SK-N-SH treated with all-trans-retinoic acid at 6 μM for 48 hours (cell line): ENCODE measurements at regions not wholly inside any gene's neighbourhood (a gene's known extent, or its start where the extent isn't known, plus 50 kb on each side); places are given as distances from the start of the nearest gene placed in this dataset.

Experiments used
- ATAC-seq: fragments of 200-7000 bp; cut with Tn5 transposase; 3 replicates; pipeline ENCODE4 v1.9.1; 2020; ENCODE audit warnings: mild to moderate bottlenecking, moderate library complexity
- ARNTL ChIP-seq: fragments of 450-650 bp; formaldehyde crosslinking; IDR thresholded peaks from 2 replicates; pipeline ENCODE4 v1.5.0; 2020; ENCODE audit warnings: low read depth, mild to moderate bottlenecking, moderate library complexity, borderline replicate concordance
- BACH2 ChIP-seq: fragments of 250-450 bp; sonication (Bioruptor Pico); IDR thresholded peaks from 2 replicates; pipeline ENCODE4 v1.9.0; 2021; ENCODE audit warnings: mild to moderate bottlenecking, borderline replicate concordance
- CSDC2 ChIP-seq: fragments of 250-450 bp; sonication (Bioruptor Pico); IDR thresholded peaks from 2 replicates; pipeline ENCODE4 v1.5.0; 2020; ENCODE audit warnings: mild to moderate bottlenecking, moderate library complexity
- ESRRG ChIP-seq: fragments of 250-450 bp; sonication (Bioruptor Pico); IDR thresholded peaks from 2 replicates; pipeline ENCODE4 v1.6.1; 2021; ENCODE audit warnings: mild to moderate bottlenecking
- GLIS3 ChIP-seq: fragments of 250-450 bp; sonication (Bioruptor Pico); IDR thresholded peaks from 2 replicates; pipeline ENCODE4 v1.5.0; 2020; ENCODE audit warnings: mild to moderate bottlenecking, moderate library complexity
- ISL1 ChIP-seq: fragments of 250-450 bp; sonication (Bioruptor Pico); IDR thresholded peaks from 2 replicates; pipeline ENCODE4 v2.1.2; 2022; ENCODE audit warnings: mild to moderate bottlenecking, moderate library complexity
- OSR1 ChIP-seq: fragments of 250-450 bp; sonication (Bioruptor Pico); IDR thresholded peaks from 2 replicates; pipeline ENCODE4 v1.8.0; 2022; ENCODE audit warnings: moderate library complexity, mild to moderate bottlenecking, inconsistent platforms
- PATZ1 ChIP-seq: fragments of 250-450 bp; sonication (Bioruptor Pico); IDR thresholded peaks from 2 replicates; pipeline ENCODE4 v1.8.0; 2020; ENCODE audit warnings: mild to moderate bottlenecking, moderate library complexity, borderline replicate concordance
- PPARA ChIP-seq: fragments of 250-450 bp; sonication (Bioruptor Pico); IDR thresholded peaks from 2 replicates; pipeline ENCODE4 v1.5.0; 2020; ENCODE audit warnings: mild to moderate bottlenecking, borderline replicate concordance
- RARB ChIP-seq: fragments of 250-450 bp; sonication (Bioruptor Pico); IDR thresholded peaks from 2 replicates; pipeline ENCODE4 v1.8.0; 2021; ENCODE audit warnings: mild to moderate bottlenecking, moderate library complexity
- TCF4 ChIP-seq: fragments of 250-450 bp; sonication (Bioruptor Pico); IDR thresholded peaks from 2 replicates; pipeline ENCODE4 v1.8.0; 2021; ENCODE audit warnings: mild to moderate bottlenecking, moderate library complexity, borderline replicate concordance
- TOX ChIP-seq: fragments of 250-450 bp; sonication (Bioruptor Pico); IDR thresholded peaks from 2 replicates; pipeline ENCODE4 v1.8.0; 2021; ENCODE audit warnings: mild to moderate bottlenecking, moderate library complexity, borderline replicate concordance
- ZFP3 ChIP-seq: fragments of 250-450 bp; sonication (Bioruptor Pico); IDR thresholded peaks from 2 replicates; pipeline ENCODE4 v1.5.0; 2020; ENCODE audit warnings: mild to moderate bottlenecking, moderate library complexity
- ZFP30 ChIP-seq: fragments of 450-650 bp; formaldehyde crosslinking; IDR thresholded peaks from 2 replicates; pipeline ENCODE4 v1.5.0; 2022; ENCODE audit warnings: mild to moderate bottlenecking, moderate library complexity
- ZNF70 ChIP-seq: fragments of 450-650 bp; formaldehyde crosslinking; IDR thresholded peaks from 2 replicates; pipeline ENCODE4 v1.5.0; 2020; ENCODE audit warnings: mild to moderate bottlenecking, moderate library complexity
- ZNF8 ChIP-seq: fragments of 450-650 bp; formaldehyde crosslinking; IDR thresholded peaks from 2 replicates; pipeline ENCODE4 v1.5.0; 2020; ENCODE audit warnings: mild to moderate bottlenecking, moderate library complexity
- TF ChIP-seq, protein P1 (sequence below): fragments of 250-450 bp; sonication (Bioruptor Pico); IDR thresholded peaks from 2 replicates; pipeline ENCODE4 v1.5.0; 2020; ENCODE audit warnings: mild to moderate bottlenecking, moderate library complexity
- TF ChIP-seq, protein P2 (sequence below): fragments of 250-450 bp; sonication (Bioruptor Pico); IDR thresholded peaks from 2 replicates; pipeline ENCODE4 v1.5.1; 2021; ENCODE audit warnings: mild to moderate bottlenecking, moderate library complexity
- TF ChIP-seq, protein P3 (sequence below): fragments of 250-450 bp; sonication (Bioruptor Pico); IDR thresholded peaks from 2 replicates; pipeline ENCODE4 v1.8.0; 2021; ENCODE audit warnings: low read depth, mild to moderate bottlenecking, moderate library complexity, borderline replicate concordance
- TF ChIP-seq, protein P4 (sequence below): fragments of 250-450 bp; sonication (Bioruptor Pico); IDR thresholded peaks from 2 replicates; pipeline ENCODE4 v1.5.1; 2020; ENCODE audit warnings: low read depth, mild to moderate bottlenecking, moderate library complexity

- TF ChIP-seq ESRRG (CRISPR knock-in tag) = no peak
- no peak for TF ChIP-seq TOX (CRISPR knock-in tag)
- TF ChIP-seq ZFP3 (CRISPR knock-in tag) = no peak
- TF ChIP-seq ZFP30 (CRISPR knock-in tag) = no peak
- TF ChIP-seq, all 23 proteins: peak for 0
Observed at GRCh38 chr2:196515608-196516007, 123.9 kb upstream of the CCDC150 start.

DNA sequence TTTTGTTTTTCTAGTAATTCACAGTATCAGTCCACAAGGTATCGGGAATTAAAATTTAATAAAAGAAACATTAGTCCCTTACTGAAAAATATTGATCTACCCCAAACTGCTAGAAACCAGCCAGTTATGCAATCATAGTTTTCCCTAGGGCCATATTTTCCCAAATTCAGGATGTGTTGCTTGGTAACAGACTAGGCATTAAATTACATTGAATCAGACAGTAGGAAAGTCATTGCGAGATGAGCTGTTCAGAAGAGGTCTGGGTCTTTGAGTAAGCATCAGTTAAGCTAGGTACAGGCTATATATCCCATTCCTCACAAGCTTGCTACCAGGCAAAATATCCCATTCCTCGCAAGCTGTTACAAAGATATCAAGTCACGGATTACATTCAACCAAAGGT is 123.0 kb upstream of the CCDC150 start:
- ATAC-seq = no peak
- TF ChIP-seq ISL1 (CRISPR knock-in tag) = no peak
- TF ChIP-seq, protein P1, sequence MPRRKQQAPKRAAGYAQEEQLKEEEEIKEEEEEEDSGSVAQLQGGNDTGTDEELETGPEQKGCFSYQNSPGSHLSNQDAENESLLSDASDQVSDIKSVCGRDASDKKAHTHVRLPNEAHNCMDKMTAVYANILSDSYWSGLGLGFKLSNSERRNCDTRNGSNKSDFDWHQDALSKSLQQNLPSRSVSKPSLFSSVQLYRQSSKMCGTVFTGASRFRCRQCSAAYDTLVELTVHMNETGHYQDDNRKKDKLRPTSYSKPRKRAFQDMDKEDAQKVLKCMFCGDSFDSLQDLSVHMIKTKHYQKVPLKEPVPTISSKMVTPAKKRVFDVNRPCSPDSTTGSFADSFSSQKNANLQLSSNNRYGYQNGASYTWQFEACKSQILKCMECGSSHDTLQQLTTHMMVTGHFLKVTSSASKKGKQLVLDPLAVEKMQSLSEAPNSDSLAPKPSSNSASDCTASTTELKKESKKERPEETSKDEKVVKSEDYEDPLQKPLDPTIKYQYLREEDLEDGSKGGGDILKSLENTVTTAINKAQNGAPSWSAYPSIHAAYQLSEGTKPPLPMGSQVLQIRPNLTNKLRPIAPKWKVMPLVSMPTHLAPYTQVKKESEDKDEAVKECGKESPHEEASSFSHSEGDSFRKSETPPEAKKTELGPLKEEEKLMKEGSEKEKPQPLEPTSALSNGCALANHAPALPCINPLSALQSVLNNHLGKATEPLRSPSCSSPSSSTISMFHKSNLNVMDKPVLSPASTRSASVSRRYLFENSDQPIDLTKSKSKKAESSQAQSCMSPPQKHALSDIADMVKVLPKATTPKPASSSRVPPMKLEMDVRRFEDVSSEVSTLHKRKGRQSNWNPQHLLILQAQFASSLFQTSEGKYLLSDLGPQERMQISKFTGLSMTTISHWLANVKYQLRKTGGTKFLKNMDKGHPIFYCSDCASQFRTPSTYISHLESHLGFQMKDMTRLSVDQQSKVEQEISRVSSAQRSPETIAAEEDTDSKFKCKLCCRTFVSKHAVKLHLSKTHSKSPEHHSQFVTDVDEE = no peak
- TF ChIP-seq ESRRG (CRISPR knock-in tag) = no peak
- TF ChIP-seq ZFP30 (CRISPR knock-in tag) = no peak
- TF ChIP-seq PPARA (CRISPR knock-in tag) = no peak
- TF ChIP-seq, protein P2, sequence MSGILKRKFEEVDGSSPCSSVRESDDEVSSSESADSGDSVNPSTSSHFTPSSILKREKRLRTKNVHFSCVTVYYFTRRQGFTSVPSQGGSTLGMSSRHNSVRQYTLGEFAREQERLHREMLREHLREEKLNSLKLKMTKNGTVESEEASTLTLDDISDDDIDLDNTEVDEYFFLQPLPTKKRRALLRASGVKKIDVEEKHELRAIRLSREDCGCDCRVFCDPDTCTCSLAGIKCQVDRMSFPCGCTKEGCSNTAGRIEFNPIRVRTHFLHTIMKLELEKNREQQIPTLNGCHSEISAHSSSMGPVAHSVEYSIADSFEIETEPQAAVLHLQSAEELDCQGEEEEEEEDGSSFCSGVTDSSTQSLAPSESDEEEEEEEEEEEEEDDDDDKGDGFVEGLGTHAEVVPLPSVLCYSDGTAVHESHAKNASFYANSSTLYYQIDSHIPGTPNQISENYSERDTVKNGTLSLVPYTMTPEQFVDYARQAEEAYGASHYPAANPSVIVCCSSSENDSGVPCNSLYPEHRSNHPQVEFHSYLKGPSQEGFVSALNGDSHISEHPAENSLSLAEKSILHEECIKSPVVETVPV (CRISPR knock-in tag) = no peak
- TF ChIP-seq TCF4 (CRISPR knock-in tag) = no peak
- TF ChIP-seq, protein P3, sequence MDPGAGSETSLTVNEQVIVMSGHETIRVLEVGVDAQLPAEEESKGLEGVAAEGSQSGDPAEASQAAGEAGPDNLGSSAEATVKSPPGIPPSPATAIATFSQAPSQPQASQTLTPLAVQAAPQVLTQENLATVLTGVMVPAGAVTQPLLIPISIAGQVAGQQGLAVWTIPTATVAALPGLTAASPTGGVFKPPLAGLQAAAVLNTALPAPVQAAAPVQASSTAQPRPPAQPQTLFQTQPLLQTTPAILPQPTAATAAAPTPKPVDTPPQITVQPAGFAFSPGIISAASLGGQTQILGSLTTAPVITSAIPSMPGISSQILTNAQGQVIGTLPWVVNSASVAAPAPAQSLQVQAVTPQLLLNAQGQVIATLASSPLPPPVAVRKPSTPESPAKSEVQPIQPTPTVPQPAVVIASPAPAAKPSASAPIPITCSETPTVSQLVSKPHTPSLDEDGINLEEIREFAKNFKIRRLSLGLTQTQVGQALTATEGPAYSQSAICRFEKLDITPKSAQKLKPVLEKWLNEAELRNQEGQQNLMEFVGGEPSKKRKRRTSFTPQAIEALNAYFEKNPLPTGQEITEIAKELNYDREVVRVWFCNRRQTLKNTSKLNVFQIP (CRISPR knock-in tag) = no peak
- TF ChIP-seq OSR1 (CRISPR knock-in tag) = no peak
- TF ChIP-seq, all 23 proteins: peak for 0

More at GRCh38 chr2:196515608-196516007, 123.9 kb upstream of the CCDC150 start:
- ATAC-seq = no peak

- no peak for TF ChIP-seq RARB (CRISPR knock-in tag)
- TF ChIP-seq TOX (CRISPR knock-in tag) = no peak
- TF ChIP-seq, protein P2 (CRISPR knock-in tag) = no peak
- TF ChIP-seq, protein P4, sequence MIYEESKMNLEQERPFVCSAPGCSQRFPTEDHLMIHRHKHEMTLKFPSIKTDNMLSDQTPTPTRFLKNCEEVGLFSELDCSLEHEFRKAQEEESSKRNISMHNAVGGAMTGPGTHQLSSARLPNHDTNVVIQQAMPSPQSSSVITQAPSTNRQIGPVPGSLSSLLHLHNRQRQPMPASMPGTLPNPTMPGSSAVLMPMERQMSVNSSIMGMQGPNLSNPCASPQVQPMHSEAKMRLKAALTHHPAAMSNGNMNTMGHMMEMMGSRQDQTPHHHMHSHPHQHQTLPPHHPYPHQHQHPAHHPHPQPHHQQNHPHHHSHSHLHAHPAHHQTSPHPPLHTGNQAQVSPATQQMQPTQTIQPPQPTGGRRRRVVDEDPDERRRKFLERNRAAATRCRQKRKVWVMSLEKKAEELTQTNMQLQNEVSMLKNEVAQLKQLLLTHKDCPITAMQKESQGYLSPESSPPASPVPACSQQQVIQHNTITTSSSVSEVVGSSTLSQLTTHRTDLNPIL = no peak
- no peak for TF ChIP-seq ZNF8 (CRISPR knock-in tag)
- TF ChIP-seq, protein P1 = no peak
- TF ChIP-seq CSDC2 (CRISPR knock-in tag) = no peak
- TF ChIP-seq ESRRG (CRISPR knock-in tag) = no peak
- TF ChIP-seq, protein P3 (CRISPR knock-in tag) = no peak
- no peak for TF ChIP-seq ISL1 (CRISPR knock-in tag)
- no peak for TF ChIP-seq BACH2 (CRISPR knock-in tag)
- no peak for TF ChIP-seq GLIS3
- TF ChIP-seq PPARA (CRISPR knock-in tag) = no peak
- TF ChIP-seq PATZ1 (CRISPR knock-in tag) = no peak
- no peak for TF ChIP-seq ZNF70 (CRISPR knock-in tag)
- TF ChIP-seq ZFP30 (CRISPR knock-in tag) = no peak
- TF ChIP-seq ZFP3 (CRISPR knock-in tag) = no peak
- no peak for TF ChIP-seq ARNTL (CRISPR knock-in tag)
- TF ChIP-seq TCF4 (CRISPR knock-in tag) = no peak
- no peak for TF ChIP-seq OSR1 (CRISPR knock-in tag)
- no peak for ATAC-seq
Observed at GRCh38 chr2:196520605-196521004, 118.9 kb upstream of the CCDC150 start.
